Caco-2 (cell line): ENCODE measurements at regions not wholly inside any gene's neighbourhood (a gene's known extent, or its start where the extent isn't known, plus 50 kb on each side); places are given as distances from the start of the nearest gene placed in this dataset.

ENCODE experiments used
- BruUV-seq: library from RNA; stranded (reverse); fragments of 400-500 nt; replicated peaks from 2 replicates; lab custom pipeline; 2021; lab: Mats Ljungman, UMichigan
- CTCF ChIA-PET: fragments of 300-600 bp; sonication (Branson Sonifier 250); formaldehyde crosslinking; loops from one replicate; lab custom pipeline; 2022; ENCODE audit warnings: antibody characterized with exemption; lab: Charles Lee
- POLR2A ChIA-PET: fragments of 300-600 bp; sonication (Branson Sonifier 250); formaldehyde crosslinking; loops from one replicate; lab custom pipeline; 2022; ENCODE audit warnings: antibody characterized with exemption; lab: Charles Lee
- DNase-seq, 2 experiments: peaks; one replicate each; pipeline versions ENCODE4 v3.0.0 to v3.0.0-alpha.2; 2020 to 2022
- H3K27me3 ChIP-seq: replicated peaks from 2 replicates; pipeline ENCODE4 v1.6.0; 2011; ENCODE audit warnings: low read length; ENCODE audit not compliant: control insufficient read depth, insufficient read depth
- H3K36me3 ChIP-seq: 2 replicates; pipeline ENCODE4 v1.5.1; 2011; ENCODE audit warnings: low read length; ENCODE audit not compliant: control insufficient read depth, insufficient read depth
- H3K4me1 ChIP-seq: fragments of 250-450 bp; sonication (Bioruptor Pico); 2 replicates; pipeline ENCODE4 v1.5.1; 2020; ENCODE audit warnings: mild to moderate bottlenecking
- H3K4me3 ChIP-seq: 2 replicates; pipeline ENCODE4 v1.5.1; 2011; ENCODE audit warnings: low read depth, mild to moderate bottlenecking, control low read depth, low read length
- H3K9me3 ChIP-seq: fragments of 250-450 bp; sonication (Bioruptor Pico); 2 replicates; pipeline ENCODE4 v1.5.1; 2020; ENCODE audit warnings: mild to moderate bottlenecking, moderate library complexity
- H3K27ac Mint-ChIP-seq: one replicate; pipeline ENCODE4 v1.8.0; 2022; ENCODE audit warnings: mixed read lengths; ENCODE audit not compliant: unreplicated experiment
- H3K27me3 Mint-ChIP-seq: one replicate; pipeline ENCODE4 v1.8.0; 2022; ENCODE audit warnings: mixed read lengths; ENCODE audit not compliant: insufficient read depth, unreplicated experiment
- H3K36me3 Mint-ChIP-seq: one replicate; pipeline ENCODE4 v1.8.0; 2022; ENCODE audit warnings: mild to moderate bottlenecking, mixed read lengths; ENCODE audit not compliant: insufficient read depth, unreplicated experiment
- H3K4me1 Mint-ChIP-seq: one replicate; pipeline ENCODE4 v1.8.0; 2022; ENCODE audit warnings: low read depth, mixed read lengths; ENCODE audit not compliant: unreplicated experiment
- H3K4me3 Mint-ChIP-seq: one replicate; pipeline ENCODE4 v1.8.0; 2022; ENCODE audit warnings: mild to moderate bottlenecking, moderate library complexity, mixed read lengths; ENCODE audit not compliant: unreplicated experiment
- H3K9me3 Mint-ChIP-seq: one replicate; pipeline ENCODE4 v1.8.0; 2022; ENCODE audit warnings: mixed read lengths; ENCODE audit not compliant: unreplicated experiment
- CTCF ChIP-seq, 2 experiments: fragments of 200-600 bp in 1 of 2; IDR thresholded peaks; 1 replicate in 1 of 2; 2 replicates in 1 of 2; pipeline versions ENCODE4 v1.5.1 to v1.8.0; 2011 to 2022; ENCODE audit warnings: antibody characterized with exemption in 1 of 2, control low read depth in 1 of 2, inconsistent platforms in 1 of 2, low read depth in 1 of 2, low read length in 1 of 2, mild to moderate bottlenecking in 1 of 2, moderate library complexity in 1 of 2; ENCODE audit not compliant: insufficient read depth in 1 of 2, severe bottlenecking in 1 of 2, unreplicated experiment in 1 of 2
- intact Hi-C: fragments of 100-400 bp; cut with micrococcal nuclease; formaldehyde crosslinking; loops from one replicate; pipeline ENCODE4 v1.10.0; 2022; ENCODE audit not compliant: unreplicated experiment

- H3K27me3 Mint-ChIP-seq = peaks cover 8% of the 10 kb centered on the region
- intact Hi-C loops = no loop called here
- no peak for TF ChIP-seq CTCF (IDR thresholded peaks at IDR 0.05; ENCODE audit: insufficient read depth in 1 of 2, low read depth in 1 of 2, low read length in 1 of 2, severe bottlenecking in 1 of 2, unreplicated experiment in 1 of 2)
- BruUV-seq = no TSS peak
- no peaks in the 10 kb centered on the region for H3K36me3 Mint-ChIP-seq
- Histone ChIP-seq H3K9me3 (no peaks in the 10 kb centered on the region), H3K27me3 (no peaks in the 10 kb centered on the region; the same call in 1 of the 2 replicates), H3K36me3 (no peaks in the 10 kb centered on the region), H3K4me1 (no peaks in the 10 kb centered on the region), H3K4me3 (no peak overlapping the region)
- H3K27ac Mint-ChIP-seq = no peak overlapping the region
- H3K4me1 Mint-ChIP-seq = no peaks in the 10 kb centered on the region
- no peak overlapping the region for H3K4me3 Mint-ChIP-seq
- no peak for DNase-seq
- H3K9me3 Mint-ChIP-seq = no peaks in the 10 kb centered on the region
- ChIA-PET CTCF (interaction anchor here (0.6 kb wide), 1 partner anchor 394 kb away, joined by 3 read pairs; no protein-coding TSS in a partner anchor), POLR2A (no interaction called here)
These were observed 113.1 kb downstream of the ICOS start for GRCh38 chr2:204049635-204050034.

- Mint-ChIP-seq H3K36me3 (no peaks in the 10 kb centered on the region), H3K27me3 (peaks cover 7% of the 10 kb centered on the region), H3K4me1 (no peaks in the 10 kb centered on the region), H3K27ac (no peak overlapping the region), H3K4me3 (no peak overlapping the region), H3K9me3 (no peaks in the 10 kb centered on the region)
- Histone ChIP-seq H3K4me1 (no peaks in the 10 kb centered on the region), H3K27me3 (no peaks in the 10 kb centered on the region; the same call in 1 of the 2 replicates), H3K4me3 (no peak overlapping the region), H3K9me3 (no peaks in the 10 kb centered on the region), H3K36me3 (no peaks in the 10 kb centered on the region)
- intact Hi-C loops = no loop called here
- ChIA-PET POLR2A (no interaction called here), CTCF (interaction anchor here (0.8 to 1.5 kb wide), 2 partner anchors 10 to 20 kb away, joined by 3 read pairs; no protein-coding TSS in a partner anchor)
- TF ChIP-seq CTCF (IDR thresholded peaks at IDR 0.05; ENCODE audit: insufficient read depth in 1 of 2, low read depth in 1 of 2, low read length in 1 of 2, severe bottlenecking in 1 of 2, unreplicated experiment in 1 of 2) = no peak
- no TSS peak for BruUV-seq
- no peak for DNase-seq
These were observed 114.1 kb downstream of the ICOS start for GRCh38 chr2:204050681-204051080.

GRCh38 chr2:204051476-204051875 is 114.9 kb downstream of the ICOS start:
- peak in 1 of 2 experiments; percentile 38 for TF ChIP-seq CTCF (IDR thresholded peaks at IDR 0.05; ENCODE audit: insufficient read depth in 1 of 2, low read depth in 1 of 2, low read length in 1 of 2, severe bottlenecking in 1 of 2, unreplicated experiment in 1 of 2)
- DNase-seq = no peak
- peaks cover 8% of the 10 kb centered on the region for H3K27me3 Mint-ChIP-seq
- CTCF ChIA-PET = interaction anchor here (0.8 to 1.5 kb wide), 2 partner anchors 11 to 21 kb away, joined by 3 read pairs; no protein-coding TSS in a partner anchor
- Histone ChIP-seq H3K4me3 (no peak overlapping the region), H3K36me3 (no peaks in the 10 kb centered on the region), H3K27me3 (no peaks in the 10 kb centered on the region; the same call in 1 of the 2 replicates), H3K9me3 (no peaks in the 10 kb centered on the region), H3K4me1 (no peaks in the 10 kb centered on the region)
- POLR2A ChIA-PET = interaction anchor here (0.5 kb wide), 1 partner anchor 117 kb away, joined by 3 read pairs; no protein-coding TSS in a partner anchor
- no peak overlapping the region for H3K27ac Mint-ChIP-seq
- no peaks in the 10 kb centered on the region for H3K9me3 Mint-ChIP-seq
- BruUV-seq = no TSS peak
- intact Hi-C loops = no loop called here
- H3K36me3 Mint-ChIP-seq = no peaks in the 10 kb centered on the region
- H3K4me3 Mint-ChIP-seq = no peak overlapping the region
- no peaks in the 10 kb centered on the region for H3K4me1 Mint-ChIP-seq
